Tibial nerve (tissue), 4 donors: ENCODE measurements at regions not wholly inside any gene's neighbourhood (a gene's known extent, or its start where the extent isn't known, plus 50 kb on each side); places are given as distances from the start of the nearest gene placed in this dataset.

Source experiments
- EP300 ChIP-seq, 2 donors: sonication (generic); formaldehyde crosslinking; IDR thresholded peaks; one replicate each; pipeline ENCODE4 v1.6.1; 2017; ENCODE audit warnings: antibody characterized with exemption in 2 of 2, mild to moderate bottlenecking in 1 of 2
- POLR2A ChIP-seq, 2 donors: fragments of 450-650 bp; IDR thresholded peaks; one replicate each; pipeline ENCODE4 v1.6.1; 2017; ENCODE audit warnings: antibody characterized with exemption in 2 of 2, mild to moderate bottlenecking in 2 of 2, moderate library complexity in 2 of 2
- TF ChIP-seq, protein P1 (sequence below), 5 experiments: fragments of 200-600 bp in 3 of 5; fragments of 450-650 bp in 2 of 5; sonication (generic) in 3 of 5; IDR thresholded peaks; one replicate each; pipeline ENCODE4 v1.5.1; 2016 to 2019; ENCODE audit warnings: antibody characterized with exemption in 5 of 5, mild to moderate bottlenecking in 3 of 5, moderate library complexity in 2 of 5

GRCh38 chr10:26355241-26355640 is 82.9 kb upstream of the APBB1IP start:
- TF ChIP-seq, protein P1, sequence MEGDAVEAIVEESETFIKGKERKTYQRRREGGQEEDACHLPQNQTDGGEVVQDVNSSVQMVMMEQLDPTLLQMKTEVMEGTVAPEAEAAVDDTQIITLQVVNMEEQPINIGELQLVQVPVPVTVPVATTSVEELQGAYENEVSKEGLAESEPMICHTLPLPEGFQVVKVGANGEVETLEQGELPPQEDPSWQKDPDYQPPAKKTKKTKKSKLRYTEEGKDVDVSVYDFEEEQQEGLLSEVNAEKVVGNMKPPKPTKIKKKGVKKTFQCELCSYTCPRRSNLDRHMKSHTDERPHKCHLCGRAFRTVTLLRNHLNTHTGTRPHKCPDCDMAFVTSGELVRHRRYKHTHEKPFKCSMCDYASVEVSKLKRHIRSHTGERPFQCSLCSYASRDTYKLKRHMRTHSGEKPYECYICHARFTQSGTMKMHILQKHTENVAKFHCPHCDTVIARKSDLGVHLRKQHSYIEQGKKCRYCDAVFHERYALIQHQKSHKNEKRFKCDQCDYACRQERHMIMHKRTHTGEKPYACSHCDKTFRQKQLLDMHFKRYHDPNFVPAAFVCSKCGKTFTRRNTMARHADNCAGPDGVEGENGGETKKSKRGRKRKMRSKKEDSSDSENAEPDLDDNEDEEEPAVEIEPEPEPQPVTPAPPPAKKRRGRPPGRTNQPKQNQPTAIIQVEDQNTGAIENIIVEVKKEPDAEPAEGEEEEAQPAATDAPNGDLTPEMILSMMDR (IDR thresholded peaks at IDR 0.05): no peak
- no peak for TF ChIP-seq POLR2A (IDR thresholded peaks at IDR 0.05)
- TF ChIP-seq EP300 (IDR thresholded peaks at IDR 0.05): no peak
